IMR-90 (cell line): ENCODE measurements at regions not wholly inside any gene's neighbourhood (a gene's known extent, or its start where the extent isn't known, plus 50 kb on each side); places are given as distances from the start of the nearest gene placed in this dataset.
A peak's percentile ranks its signal among the peaks of the same experiment; 100 is the strongest.

Source experiments
- ATAC-seq: fragments of 200-7000 bp; cut with Tn5 transposase; 2 replicates; pipeline ENCODE4 v1.9.1; 2020; ENCODE audit warnings: low read depth, mild to moderate bottlenecking, moderate library complexity
- BruUV-seq: library from RNA; stranded (reverse); fragments of 400-500 nt; replicated peaks from 2 replicates; lab custom pipeline; 2021; lab: Mats Ljungman, UMichigan
- CTCF ChIA-PET: fragments of 300-600 bp; formaldehyde crosslinking; extraction: SDS; loops from one replicate; lab custom pipeline; 2021; ENCODE audit warnings: antibody characterized with exemption; lab: Yijun Ruan, JAX
- POLR2A ChIA-PET: fragments of 300-600 bp; sonication (Branson Sonifier 250); formaldehyde crosslinking; loops from one replicate; lab custom pipeline; 2022; ENCODE audit warnings: antibody characterized with exemption; ENCODE audit not compliant: unreplicated experiment; lab: Charles Lee
- DNase-seq: peaks from one replicate; pipeline ENCODE4 v3.0.0; 2013
- H2AFZ ChIP-seq: replicated peaks from 2 replicates; pipeline ENCODE3; 2013; ENCODE audit warnings: low read length, mild to moderate bottlenecking; ENCODE audit not compliant: poor library complexity
- H2AK5ac ChIP-seq: 2 replicates; pipeline ENCODE4 v1.6.1; 2013; ENCODE audit warnings: low read depth, low read length, inconsistent platforms
- H2AK9ac ChIP-seq: replicated peaks from 2 replicates; pipeline ENCODE3; 2013; ENCODE audit warnings: mild to moderate bottlenecking, low read depth, low read length, moderate library complexity; ENCODE audit not compliant: poor library complexity
- H2BK120ac ChIP-seq: 2 replicates; pipeline ENCODE4 v1.6.1; 2013; ENCODE audit warnings: low read depth, low read length, inconsistent platforms
- H2BK15ac ChIP-seq: 3 replicates; pipeline ENCODE4 v1.6.1; 2013; ENCODE audit warnings: low read depth, low read length, inconsistent platforms
- H2BK20ac ChIP-seq: 2 replicates; pipeline ENCODE4 v1.6.1; 2013; ENCODE audit warnings: low read depth, mild to moderate bottlenecking, inconsistent platforms, low read length, moderate library complexity
- H2BK5ac ChIP-seq: 2 replicates; pipeline ENCODE4 v1.6.1; 2013; ENCODE audit warnings: mild to moderate bottlenecking, low read depth, low read length, inconsistent platforms; ENCODE audit not compliant: poor library complexity, severe bottlenecking
- H3K14ac ChIP-seq: replicated peaks from 2 replicates; pipeline ENCODE4 v1.6.1; 2013; ENCODE audit warnings: low read depth, low read length, inconsistent platforms
- H3K18ac ChIP-seq: 2 replicates; pipeline ENCODE4 v1.6.1; 2013; ENCODE audit warnings: low read depth, low read length, control low read depth
- H3K23ac ChIP-seq: 2 replicates; pipeline ENCODE4 v1.6.1; 2013; ENCODE audit warnings: low read depth, low read length, inconsistent platforms
- H3K27ac ChIP-seq: 2 replicates; pipeline ENCODE4 v1.5.1; 2013; ENCODE audit warnings: mild to moderate bottlenecking, control low read depth, low read length; ENCODE audit not compliant: insufficient read depth
- H3K27me3 ChIP-seq: 2 replicates; pipeline ENCODE4 v1.6.1; 2013; ENCODE audit warnings: low read length; ENCODE audit not compliant: control insufficient read depth, insufficient read depth
- H3K36me3 ChIP-seq: 2 replicates; pipeline ENCODE4 v1.6.1; 2013; ENCODE audit warnings: low read length, mixed read lengths; ENCODE audit not compliant: control insufficient read depth, insufficient read depth
- H3K4ac ChIP-seq: 2 replicates; pipeline ENCODE4 v1.6.1; 2013; ENCODE audit warnings: low read depth, low read length, inconsistent platforms
- H3K4me1 ChIP-seq: 2 replicates; pipeline ENCODE4 v1.6.1; 2013; ENCODE audit warnings: low read length, mixed read lengths; ENCODE audit not compliant: control insufficient read depth, insufficient read depth
- H3K4me2 ChIP-seq: 2 replicates; pipeline ENCODE4 v1.6.1; 2013; ENCODE audit warnings: low read depth, mild to moderate bottlenecking, control low read depth, low read length, moderate library complexity
- H3K4me3 ChIP-seq: 2 replicates; pipeline ENCODE4 v1.5.1; 2013; ENCODE audit warnings: low read depth, mild to moderate bottlenecking, control low read depth, low read length, moderate library complexity; ENCODE audit not compliant: insufficient read depth
- H3K56ac ChIP-seq: 2 replicates; pipeline ENCODE4 v1.6.1; 2013; ENCODE audit warnings: low read length, inconsistent platforms; ENCODE audit not compliant: insufficient read depth; ENCODE audit errors: extremely low read depth
- H3K79me1 ChIP-seq, 2 experiments: 2 replicates each; pipeline ENCODE4 v1.6.1; 2013; ENCODE audit warnings: low read length in 2 of 2, inconsistent platforms in 1 of 2, low read depth in 1 of 2
- H3K9ac ChIP-seq: 2 replicates; pipeline ENCODE4 v1.6.1; 2013; ENCODE audit warnings: low read depth, low read length, control low read depth
- H3K9me1 ChIP-seq: 2 replicates; pipeline ENCODE4 v1.6.1; 2013; ENCODE audit warnings: low read length, inconsistent platforms; ENCODE audit not compliant: insufficient read depth
- H3K9me3 ChIP-seq: 2 replicates; pipeline ENCODE4 v1.6.1; 2013; ENCODE audit warnings: low read length; ENCODE audit not compliant: control insufficient read depth, insufficient read depth
- H4K20me1 ChIP-seq: 2 replicates; pipeline ENCODE4 v1.6.1; 2013; ENCODE audit warnings: low read length, inconsistent platforms; ENCODE audit not compliant: insufficient read depth
- H4K5ac ChIP-seq: 2 replicates; pipeline ENCODE4 v1.6.1; 2013; ENCODE audit warnings: mild to moderate bottlenecking, low read depth, low read length, control low read depth
- H4K8ac ChIP-seq, 2 experiments: 2 replicates each; pipeline ENCODE4 v1.6.1; 2013; ENCODE audit warnings: low read depth in 2 of 2, low read length in 2 of 2, control low read depth in 1 of 2, inconsistent platforms in 1 of 2
- H4K91ac ChIP-seq: 2 replicates; pipeline ENCODE4 v1.6.1; 2013; ENCODE audit warnings: low read depth, low read length, inconsistent platforms; ENCODE audit not compliant: insufficient read depth
- MAFK ChIP-seq: IDR thresholded peaks from 2 replicates; pipeline ENCODE4 v1.6.1; 2012; ENCODE audit warnings: low read depth, low read length, improper control_type of control experiment
- MAZ ChIP-seq: IDR thresholded peaks from 2 replicates; pipeline ENCODE4 v1.6.1; 2012; ENCODE audit warnings: low read depth, mild to moderate bottlenecking, low read length, improper control_type of control experiment, moderate library complexity, borderline replicate concordance
- POLR2A ChIP-seq: IDR thresholded peaks from 2 replicates; pipeline ENCODE4 v1.6.1; 2012; ENCODE audit warnings: mild to moderate bottlenecking, low read depth, low read length
- RAD21 ChIP-seq: IDR thresholded peaks from 2 replicates; pipeline ENCODE4 v1.6.1; 2012; ENCODE audit warnings: low read length, improper control_type of control experiment
- dilution Hi-C: fragments of 300-500 bp; cut with HindIII; formaldehyde crosslinking; loops from one replicate; pipeline ENCODE4 v1.14.3; 2018; ENCODE audit warnings: low sequenced_read_pairs; ENCODE audit not compliant: unreplicated experiment
- in situ Hi-C: fragments of 300-500 bp; cut with MboI; formaldehyde crosslinking; loops from 3 replicates; pipeline ENCODE4 v1.14.3; 2019; ENCODE audit warnings: low sequenced_read_pairs, inconsistent platforms, mixed read lengths
- intact Hi-C: fragments of 100-400 bp; cut with micrococcal nuclease; formaldehyde crosslinking; loops from 2 replicates; pipeline ENCODE4 v1.10.0; 2022

DNA sequence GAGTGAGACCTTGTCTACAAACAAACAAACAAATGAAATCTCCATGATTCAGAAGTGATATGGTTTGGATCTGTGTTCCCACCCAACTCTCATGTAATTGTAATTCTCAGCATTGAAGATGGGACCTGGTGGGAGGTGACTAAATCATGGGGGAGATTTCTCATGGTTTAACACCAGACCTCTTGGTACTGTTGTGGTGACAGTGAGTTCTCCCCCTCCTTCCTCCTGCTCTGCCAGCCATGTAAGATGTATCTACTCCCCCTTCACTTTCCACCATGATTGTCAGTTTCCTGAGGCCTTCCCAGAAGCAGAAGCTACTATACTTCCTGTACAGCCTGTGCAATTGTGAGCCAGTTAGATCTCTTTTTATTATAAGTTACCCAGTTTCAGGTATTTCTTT, 438.4 kb upstream of the THBS1 start:
- Histone ChIP-seq H3K56ac (no peak overlapping the region), H4K20me1 (no peaks in the 10 kb centered on the region), H2AK5ac (peak overlapping the region; percentile 84; the same call in 1 of the 2 replicates), H3K9me3 (no peaks in the 10 kb centered on the region), H2BK120ac (peak overlapping the region; percentile 87), H3K4ac (peak overlapping the region; percentile 98), H4K91ac (peak overlapping the region; percentile 82), H3K4me1 (peaks cover 18% of the 10 kb centered on the region), H3K27me3 (no peaks in the 10 kb centered on the region), H3K79me1 (peaks cover 0 to 12% of the 10 kb centered on the region in 2 experiments; a peak in 1 of 4 replicates), H3K23ac (peak overlapping the region; percentile 10; the same call in 1 of the 2 replicates), H2AK9ac (no peak overlapping the region), H3K4me2 (no peak overlapping the region), H3K14ac (peak overlapping the region; percentile 80), H3K4me3 (no peak overlapping the region), H2BK5ac (peak overlapping the region; percentile 100), H3K18ac (peak overlapping the region; percentile 81), H4K5ac (peak overlapping the region; percentile 70; the same call in 1 of the 2 replicates), H3K27ac (peak overlapping the region; percentile 85; the same call in 1 of the 2 replicates), H2BK20ac (peak overlapping the region; percentile 76; the same call in 1 of the 2 replicates), H4K8ac (peak overlapping the region; percentile 93 to 99; a peak in 3 of 4 replicates), H3K9me1 (peaks cover 9% of the 10 kb centered on the region; the same call in 1 of the 2 replicates), H3K9ac (no peak overlapping the region), H2AFZ (no peak overlapping the region), H3K36me3 (no peaks in the 10 kb centered on the region), H2BK15ac (peak overlapping the region; percentile 99)
- DNase-seq (no peak), ATAC-seq (no peak)
- TF ChIP-seq MAZ (no peak), POLR2A (no peak), MAFK (no peak), RAD21 (no peak)
- no TSS peak for BruUV-seq
- ChIA-PET POLR2A (no interaction called here), CTCF (interaction anchor here (0.7 to 1.1 kb wide), 2 partner anchors 12 to 100 kb away, joined by 3 read pairs; no protein-coding TSS in a partner anchor)
- in situ Hi-C loops: no loop called here
- intact Hi-C loops: no loop called here
- dilution Hi-C loops: no loop called here
